ENCODE measurements at regions not wholly inside any gene's neighbourhood (a gene's known extent, or its start where the extent isn't known, plus 50 kb on each side); places are given as distances from the start of the nearest gene placed in this dataset.

GRCh38 chr18:2390158-2390557 lies 181.1 kb downstream of the METTL4 start:
- Mint-ChIP-seq H3K4me1 (ENCODE audit: low read depth, unreplicated experiment) (no peaks in the 10 kb centered on the region), H3K27ac (ENCODE audit: unreplicated experiment) (no peak overlapping the region), H3K9me3 (ENCODE audit: unreplicated experiment) (peaks cover 23% of the 10 kb centered on the region), H3K4me3 (ENCODE audit: unreplicated experiment) (no peak overlapping the region), H3K27me3 (ENCODE audit: insufficient read depth, unreplicated experiment) (no peaks in the 10 kb centered on the region), H3K36me3 (ENCODE audit: insufficient read depth, unreplicated experiment) (no peaks in the 10 kb centered on the region)
- Histone ChIP-seq H3K36me3 (ENCODE audit: control insufficient read depth, insufficient read depth, low read length) (no peaks in the 10 kb centered on the region), H3K4me1 (no peaks in the 10 kb centered on the region), H3K9me3 (peaks cover 8% of the 10 kb centered on the region; the same call in 1 of the 2 replicates), H3K27me3 (replicated peaks; ENCODE audit: control insufficient read depth, insufficient read depth, low read length) (no peaks in the 10 kb centered on the region), H3K4me3 (ENCODE audit: low read depth, low read length) (no peak overlapping the region)
- BruUV-seq (replicated peaks) = no TSS peak
- intact Hi-C loops (cut with micrococcal nuclease; ENCODE audit: unreplicated experiment) = no loop called here
- ChIA-PET CTCF (no interaction called here), POLR2A (no interaction called here)
- DNase-seq = no peak
- TF ChIP-seq CTCF (IDR thresholded peaks at IDR 0.05; ENCODE audit: insufficient read depth in 1 of 2, low read depth in 1 of 2, low read length in 1 of 2, severe bottlenecking in 1 of 2, unreplicated experiment in 1 of 2) = no peak

GRCh38 chr18:2391470-2391869 lies 179.8 kb downstream of the METTL4 start:
- intact Hi-C loops (cut with micrococcal nuclease; ENCODE audit: unreplicated experiment) = no loop called here
- Histone ChIP-seq H3K36me3 (ENCODE audit: control insufficient read depth, insufficient read depth, low read length) (no peaks in the 10 kb centered on the region), H3K4me3 (ENCODE audit: low read depth, low read length) (no peak overlapping the region), H3K4me1 (no peaks in the 10 kb centered on the region), H3K27me3 (replicated peaks; ENCODE audit: control insufficient read depth, insufficient read depth, low read length) (no peaks in the 10 kb centered on the region; the same call in 1 of the 2 replicates), H3K9me3 (peaks cover 8% of the 10 kb centered on the region; the same call in 1 of the 2 replicates)
- no peaks in the 10 kb centered on the region for H3K4me1 Mint-ChIP-seq (ENCODE audit: low read depth, unreplicated experiment)
- no peaks in the 10 kb centered on the region for H3K27me3 Mint-ChIP-seq (ENCODE audit: insufficient read depth, unreplicated experiment)
- H3K27ac Mint-ChIP-seq (ENCODE audit: unreplicated experiment) = no peak overlapping the region
- ChIA-PET CTCF (no interaction called here), POLR2A (no interaction called here)
- peaks cover 21% of the 10 kb centered on the region for H3K9me3 Mint-ChIP-seq (ENCODE audit: unreplicated experiment)
- no peak for TF ChIP-seq CTCF (IDR thresholded peaks at IDR 0.05; ENCODE audit: insufficient read depth in 1 of 2, low read depth in 1 of 2, low read length in 1 of 2, severe bottlenecking in 1 of 2, unreplicated experiment in 1 of 2)
- no TSS peak for BruUV-seq (replicated peaks)
- DNase-seq = no peak
- no peak overlapping the region for H3K4me3 Mint-ChIP-seq (ENCODE audit: unreplicated experiment)
- H3K36me3 Mint-ChIP-seq (ENCODE audit: insufficient read depth, unreplicated experiment) = no peaks in the 10 kb centered on the region

- no peaks in the 10 kb centered on the region for H3K4me1 ChIP-seq
- no TSS peak for BruUV-seq (replicated peaks)
- no peak for TF ChIP-seq CTCF (IDR thresholded peaks at IDR 0.05; ENCODE audit: insufficient read depth in 1 of 2, low read depth in 1 of 2, low read length in 1 of 2, severe bottlenecking in 1 of 2, unreplicated experiment in 1 of 2)
- no peaks in the 10 kb centered on the region for H3K36me3 ChIP-seq (ENCODE audit: control insufficient read depth, insufficient read depth, low read length)
- Mint-ChIP-seq H3K27me3 (ENCODE audit: insufficient read depth, unreplicated experiment) (no peaks in the 10 kb centered on the region), H3K4me1 (ENCODE audit: low read depth, unreplicated experiment) (no peaks in the 10 kb centered on the region), H3K4me3 (ENCODE audit: unreplicated experiment) (no peak overlapping the region), H3K27ac (ENCODE audit: unreplicated experiment) (no peak overlapping the region), H3K36me3 (ENCODE audit: insufficient read depth, unreplicated experiment) (no peaks in the 10 kb centered on the region), H3K9me3 (ENCODE audit: unreplicated experiment) (peaks cover 12% of the 10 kb centered on the region)
- ChIA-PET CTCF (no interaction called here), POLR2A (no interaction called here)
- H3K4me3 ChIP-seq (ENCODE audit: low read depth, low read length) = no peak overlapping the region
- intact Hi-C loops (cut with micrococcal nuclease; ENCODE audit: unreplicated experiment) = no loop called here
- no peak for DNase-seq
- no peaks in the 10 kb centered on the region; the same call in 1 of the 2 replicates for H3K27me3 ChIP-seq (replicated peaks; ENCODE audit: control insufficient read depth, insufficient read depth, low read length)
- H3K9me3 ChIP-seq = peaks cover 8% of the 10 kb centered on the region; the same call in 1 of the 2 replicates
Measured at GRCh38 chr18:2392446-2392845, 178.9 kb downstream of the METTL4 start.

Data from Caco-2 (cell line).